Upper lobe of right lung (tissue), 1 donor: ENCODE measurements at regions not wholly inside any gene's neighbourhood (a gene's known extent, or its start where the extent isn't known, plus 50 kb on each side); places are given as distances from the start of the nearest gene placed in this dataset.
A peak's percentile ranks its signal among the peaks of the same experiment; 100 is the strongest.

Source experiments
- ATAC-seq: fragments of 200-7000 bp; cut with Tn5 transposase; one replicate; pipeline ENCODE4 v1.9.1; 2020; ENCODE audit warnings: mild to moderate bottlenecking, moderate library complexity
- DNase-seq: peaks from one replicate; pipeline ENCODE4 v3.0.0-alpha.2; 2020
- H3K27ac ChIP-seq: fragments of 200-600 bp; one replicate; pipeline ENCODE4 v1.8.0; 2022
- H3K27me3 ChIP-seq: fragments of 200-600 bp; one replicate; pipeline ENCODE4 v1.8.0; 2022; ENCODE audit warnings: mild to moderate bottlenecking
- H3K36me3 ChIP-seq: fragments of 200-600 bp; one replicate; pipeline ENCODE4 v1.8.0; 2022
- H3K4me1 ChIP-seq: fragments of 200-600 bp; one replicate; pipeline ENCODE4 v1.8.0; 2022
- H3K4me3 ChIP-seq: fragments of 200-600 bp; one replicate; pipeline ENCODE4 v1.8.0; 2022; ENCODE audit warnings: mild to moderate bottlenecking
- H3K9me3 ChIP-seq: fragments of 200-600 bp; one replicate; pipeline ENCODE4 v1.8.0; 2022
- CTCF ChIP-seq: fragments of 200-600 bp; IDR thresholded peaks from one replicate; pipeline ENCODE4 v1.8.0; 2022; ENCODE audit warnings: antibody characterized with exemption
- intact Hi-C: fragments of 100-400 bp; cut with DNase I; formaldehyde crosslinking; loops from one replicate; pipeline ENCODE4 v1.11.0; 2022
- donor health status: DM: no; HTN: yes; CAD: no; lungs with severe emphysema.

- ATAC-seq (no peak), DNase-seq (no peak)
- no peaks in the 10 kb centered on the region for H3K27me3 ChIP-seq
- H3K4me3 ChIP-seq = no peak overlapping the region
- TF ChIP-seq CTCF = no peak
- intact Hi-C loops = loop anchor here (10.0 kb wide), 1 partner anchor 61 kb away; no protein-coding TSS in a partner anchor
- H3K9me3 ChIP-seq = no peaks in the 10 kb centered on the region
- no peak overlapping the region for H3K27ac ChIP-seq
- no peaks in the 10 kb centered on the region for H3K36me3 ChIP-seq
- H3K4me1 ChIP-seq = no peaks in the 10 kb centered on the region
Observed at GRCh38 chr4:147085781-147086180, 140.1 kb upstream of the TTC29 start.

GRCh38 chr4:147088146-147088545, 142.5 kb upstream of the TTC29 start:
- no peak overlapping the region for H3K27ac ChIP-seq
- TF ChIP-seq CTCF = no peak
- H3K27me3 ChIP-seq = no peaks in the 10 kb centered on the region
- no peaks in the 10 kb centered on the region for H3K9me3 ChIP-seq
- DNase-seq = no peak
- intact Hi-C loops = loop anchor here (10.0 kb wide), 1 partner anchor 63 kb away; no protein-coding TSS in a partner anchor
- H3K36me3 ChIP-seq = no peaks in the 10 kb centered on the region
- no peaks in the 10 kb centered on the region for H3K4me1 ChIP-seq
- no peak for ATAC-seq
- no peak overlapping the region for H3K4me3 ChIP-seq

- ATAC-seq = peak; percentile 17
- DNase-seq = no peak
- Histone ChIP-seq H3K27me3 (no peaks in the 10 kb centered on the region), H3K36me3 (no peaks in the 10 kb centered on the region), H3K9me3 (no peaks in the 10 kb centered on the region), H3K27ac (no peak overlapping the region), H3K4me3 (no peak overlapping the region), H3K4me1 (no peaks in the 10 kb centered on the region)
- no peak for TF ChIP-seq CTCF
- intact Hi-C loops = no loop called here
Observed at GRCh38 chr4:147090486-147090885, 144.8 kb upstream of the TTC29 start.

GRCh38 chr4:147093206-147093605, 147.5 kb upstream of the TTC29 start:
- ATAC-seq (no peak), DNase-seq (no peak)
- H3K36me3 ChIP-seq = no peaks in the 10 kb centered on the region
- H3K27me3 ChIP-seq = no peaks in the 10 kb centered on the region
- no peak for TF ChIP-seq CTCF
- intact Hi-C loops = no loop called here
- no peaks in the 10 kb centered on the region for H3K9me3 ChIP-seq
- no peaks in the 10 kb centered on the region for H3K4me1 ChIP-seq
- no peak overlapping the region for H3K27ac ChIP-seq
- no peak overlapping the region for H3K4me3 ChIP-seq

- Histone ChIP-seq H3K36me3 (no peaks in the 10 kb centered on the region), H3K4me3 (no peak overlapping the region), H3K27me3 (no peaks in the 10 kb centered on the region), H3K27ac (no peak overlapping the region), H3K4me1 (no peaks in the 10 kb centered on the region), H3K9me3 (no peaks in the 10 kb centered on the region)
- ATAC-seq (peak; percentile 68), DNase-seq (no peak)
- no peak for TF ChIP-seq CTCF
- intact Hi-C loops = no loop called here
Observed at GRCh38 chr4:147094238-147094637, 148.6 kb upstream of the TTC29 start.
